GM04504 (cell line): ENCODE measurements at regions not wholly inside any gene's neighbourhood (a gene's known extent, or its start where the extent isn't known, plus 50 kb on each side); places are given as distances from the start of the nearest gene placed in this dataset.

ENCODE experiments used
- DNase-seq: peaks from one replicate; pipeline ENCODE4 v3.0.0-alpha.2; 2012; ENCODE audit warnings: low read depth

- DNase-seq = no peak
Measured at GRCh38 chr11:42049186-42049585, 589.7 kb upstream of the LRRC4C start.

- DNase-seq = peak; percentile 45
Measured at GRCh38 chr11:42049650-42050049, 590.2 kb upstream of the LRRC4C start.

- DNase-seq = no peak
Measured at GRCh38 chr11:42054351-42054900, 595.0 kb upstream of the LRRC4C start.

GRCh38 chr11:42055606-42056005 is 596.2 kb upstream of the LRRC4C start:
- DNase-seq = no peak

- DNase-seq = no peak
Measured at GRCh38 chr11:42058794-42059193, 599.3 kb upstream of the LRRC4C start.

GRCh38 chr11:42065199-42065598 is 605.7 kb upstream of the LRRC4C start:
- no peak for DNase-seq

- DNase-seq = no peak
Measured at GRCh38 chr11:42066113-42066512, 606.7 kb upstream of the LRRC4C start.

- no peak for DNase-seq
Measured at GRCh38 chr11:42074306-42074705, 614.9 kb upstream of the LRRC4C start.

- no peak for DNase-seq
Measured at GRCh38 chr11:42075180-42075579, 615.7 kb upstream of the LRRC4C start.

GRCh38 chr11:42077794-42078193 is 618.3 kb upstream of the LRRC4C start:
- DNase-seq = no peak

GRCh38 chr11:42085736-42086135 is 626.3 kb upstream of the LRRC4C start:
- DNase-seq = no peak

GRCh38 chr11:42093541-42093940 is 634.1 kb upstream of the LRRC4C start:
- no peak for DNase-seq

- DNase-seq = no peak
Measured at GRCh38 chr11:42098075-42098474, 638.6 kb upstream of the LRRC4C start.

GRCh38 chr11:42112866-42113265 is 653.4 kb upstream of the LRRC4C start:
- no peak for DNase-seq

- no peak for DNase-seq
Measured at GRCh38 chr11:42114927-42115326, 655.5 kb upstream of the LRRC4C start.

- DNase-seq = no peak
Measured at GRCh38 chr11:42138454-42138853, 679.0 kb upstream of the LRRC4C start.

- DNase-seq = no peak
Measured at GRCh38 chr11:42145311-42145710, 685.9 kb upstream of the LRRC4C start.

- DNase-seq = peak; percentile 59
Measured at GRCh38 chr11:42161886-42162285, 702.4 kb upstream of the LRRC4C start.

GRCh38 chr11:42169191-42169590 is 709.7 kb upstream of the LRRC4C start:
- no peak for DNase-seq

GRCh38 chr11:42170601-42171000 is 711.1 kb upstream of the LRRC4C start:
- DNase-seq = no peak

- DNase-seq = no peak
Measured at GRCh38 chr11:42171046-42171445, 711.6 kb upstream of the LRRC4C start.

GRCh38 chr11:42172441-42172840 is 713.0 kb upstream of the LRRC4C start:
- no peak for DNase-seq

GRCh38 chr11:42175203-42175602 is 715.8 kb upstream of the LRRC4C start:
- DNase-seq = peak; percentile 71

GRCh38 chr11:42179216-42179615 is 719.8 kb upstream of the LRRC4C start:
- DNase-seq = no peak
